Stomach (tissue), 4 donors: ENCODE measurements at regions not wholly inside any gene's neighbourhood (a gene's known extent, or its start where the extent isn't known, plus 50 kb on each side); places are given as distances from the start of the nearest gene placed in this dataset.

ENCODE experiments used
- POLR2A ChIP-seq, 4 donors: fragments of 450-650 bp; IDR thresholded peaks; one replicate each; pipeline ENCODE4 v1.6.1; 2016; ENCODE audit warnings: antibody characterized with exemption in 4 of 4, control low read depth in 2 of 4, mild to moderate bottlenecking in 1 of 4, moderate library complexity in 1 of 4
- POLR2AphosphoS5 ChIP-seq, 3 donors: sonication (generic); formaldehyde crosslinking; IDR thresholded peaks; one replicate each; pipeline ENCODE4 v1.6.1; 2016; ENCODE audit warnings: antibody characterized with exemption in 3 of 3

- TF ChIP-seq POLR2AphosphoS5 (IDR thresholded peaks at IDR 0.05) (no peak), POLR2A (IDR thresholded peaks at IDR 0.05) (no peak)
Observed at GRCh38 chr1:57987523-57987922, 559.0 kb downstream of the OMA1 start.
